Smooth muscle cell (in vitro differentiated cells): ENCODE measurements at regions not wholly inside any gene's neighbourhood (a gene's known extent, or its start where the extent isn't known, plus 50 kb on each side); places are given as distances from the start of the nearest gene placed in this dataset.
"Not testable (repeated sequence)": the region's sequence is repeated elsewhere in the genome, so short reads cannot be mapped to it uniquely, and the experiment has no call there.

ENCODE experiments used
- DNase-seq: peaks from one replicate; lab custom pipeline; 2025; ENCODE audit not compliant: unreplicated experiment; lab: John Stamatoyannopoulos, UW
- H2AFZ ChIP-seq: fragments of 200-600 bp; sonication (generic); 2 replicates; pipeline ENCODE4 v1.6.0; 2016; ENCODE audit warnings: antibody characterized with exemption, low read depth, mild to moderate bottlenecking
- H3F3A ChIP-seq: fragments of 200-600 bp; sonication (generic); 2 replicates; pipeline ENCODE4 v1.6.0; 2017; ENCODE audit warnings: antibody characterized with exemption, low read depth
- H3K27ac ChIP-seq: fragments of 200-600 bp; sonication (generic); 2 replicates; pipeline ENCODE4 v1.5.1; 2016; ENCODE audit warnings: low read depth, mild to moderate bottlenecking
- H3K27me3 ChIP-seq: fragments of 200-600 bp; sonication (generic); 2 replicates; pipeline ENCODE4 v1.6.1; 2016; ENCODE audit warnings: low read depth, mild to moderate bottlenecking
- H3K36me3 ChIP-seq: fragments of 200-600 bp; sonication (generic); 2 replicates; pipeline ENCODE4 v1.5.1; 2016; ENCODE audit warnings: low read depth
- H3K4me1 ChIP-seq: fragments of 200-600 bp; sonication (generic); 2 replicates; pipeline ENCODE4 v1.5.1; 2016; ENCODE audit warnings: low read depth
- H3K4me2 ChIP-seq: fragments of 200-600 bp; sonication (generic); 2 replicates; pipeline ENCODE4 v1.6.0; 2016; ENCODE audit warnings: mild to moderate bottlenecking
- H3K4me3 ChIP-seq: fragments of 200-600 bp; sonication (generic); 2 replicates; pipeline ENCODE4 v1.5.1; 2016; ENCODE audit warnings: mild to moderate bottlenecking
- H3K79me2 ChIP-seq: fragments of 200-600 bp; sonication (generic); 2 replicates; pipeline ENCODE4 v1.6.0; 2016; ENCODE audit warnings: low read depth, mild to moderate bottlenecking
- H3K9ac ChIP-seq: fragments of 200-600 bp; sonication (generic); 2 replicates; pipeline ENCODE4 v1.6.0; 2016; ENCODE audit warnings: low read depth
- H3K9me3 ChIP-seq: fragments of 200-600 bp; sonication (generic); replicated peaks from 2 replicates; pipeline ENCODE4 v1.5.1; 2016; ENCODE audit warnings: low read depth
- H4K20me1 ChIP-seq: fragments of 200-600 bp; sonication (generic); 2 replicates; pipeline ENCODE4 v1.6.0; 2016; ENCODE audit warnings: low read depth
- WGBS: methylation state at CpG from one replicate; pipeline ENCODE4 v1.1.7; 2016; ENCODE audit warnings: low lambda C conversion rate; 5-methylcytosine and 5-hydroxymethylcytosine counted together
- TF ChIP-seq, protein P1 (sequence below): fragments of 200-600 bp; sonication (generic); IDR thresholded peaks from 2 replicates; pipeline ENCODE4 v1.5.1; 2017; ENCODE audit warnings: borderline replicate concordance, mild to moderate bottlenecking, antibody characterized with exemption; ENCODE audit not compliant: insufficient read depth, poor library complexity, severe bottlenecking

DNA sequence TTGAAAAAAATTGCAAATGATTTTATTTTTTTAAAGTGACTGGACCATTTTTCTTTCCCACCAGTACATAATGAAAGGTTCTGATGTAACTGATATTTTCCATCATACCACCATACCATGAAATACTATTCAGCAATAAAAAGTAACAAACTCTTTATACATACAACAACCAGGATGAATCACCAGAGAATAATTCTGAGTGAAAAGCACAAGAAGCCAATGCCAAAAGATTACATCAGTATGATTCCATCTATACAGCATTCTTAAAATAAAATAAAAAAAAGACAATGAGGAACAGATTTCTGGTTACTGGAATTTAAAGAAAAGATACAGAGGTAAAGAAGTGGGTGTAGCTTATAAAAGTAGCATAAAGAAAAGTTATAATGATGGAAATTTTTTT, 423.7 kb upstream of the ST8SIA4 start:
- no peaks in the 10 kb centered on the region for H3F3A ChIP-seq
- H3K36me3 ChIP-seq = no peaks in the 10 kb centered on the region
- no peaks in the 10 kb centered on the region for H3K79me2 ChIP-seq
- TF ChIP-seq, protein P1, sequence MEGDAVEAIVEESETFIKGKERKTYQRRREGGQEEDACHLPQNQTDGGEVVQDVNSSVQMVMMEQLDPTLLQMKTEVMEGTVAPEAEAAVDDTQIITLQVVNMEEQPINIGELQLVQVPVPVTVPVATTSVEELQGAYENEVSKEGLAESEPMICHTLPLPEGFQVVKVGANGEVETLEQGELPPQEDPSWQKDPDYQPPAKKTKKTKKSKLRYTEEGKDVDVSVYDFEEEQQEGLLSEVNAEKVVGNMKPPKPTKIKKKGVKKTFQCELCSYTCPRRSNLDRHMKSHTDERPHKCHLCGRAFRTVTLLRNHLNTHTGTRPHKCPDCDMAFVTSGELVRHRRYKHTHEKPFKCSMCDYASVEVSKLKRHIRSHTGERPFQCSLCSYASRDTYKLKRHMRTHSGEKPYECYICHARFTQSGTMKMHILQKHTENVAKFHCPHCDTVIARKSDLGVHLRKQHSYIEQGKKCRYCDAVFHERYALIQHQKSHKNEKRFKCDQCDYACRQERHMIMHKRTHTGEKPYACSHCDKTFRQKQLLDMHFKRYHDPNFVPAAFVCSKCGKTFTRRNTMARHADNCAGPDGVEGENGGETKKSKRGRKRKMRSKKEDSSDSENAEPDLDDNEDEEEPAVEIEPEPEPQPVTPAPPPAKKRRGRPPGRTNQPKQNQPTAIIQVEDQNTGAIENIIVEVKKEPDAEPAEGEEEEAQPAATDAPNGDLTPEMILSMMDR = no peak
- no peaks in the 10 kb centered on the region for H3K4me1 ChIP-seq
- no peak overlapping the region for H3K4me3 ChIP-seq
- no peaks in the 10 kb centered on the region for H4K20me1 ChIP-seq
- H3K27me3 ChIP-seq = no peaks in the 10 kb centered on the region
- H3K27ac ChIP-seq = no peak overlapping the region
- no peak overlapping the region for H3K4me2 ChIP-seq
- no peak overlapping the region for H2AFZ ChIP-seq
- no peak for DNase-seq
- no peaks in the 10 kb centered on the region for H3K9me3 ChIP-seq
- H3K9ac ChIP-seq = no peak overlapping the region

DNA sequence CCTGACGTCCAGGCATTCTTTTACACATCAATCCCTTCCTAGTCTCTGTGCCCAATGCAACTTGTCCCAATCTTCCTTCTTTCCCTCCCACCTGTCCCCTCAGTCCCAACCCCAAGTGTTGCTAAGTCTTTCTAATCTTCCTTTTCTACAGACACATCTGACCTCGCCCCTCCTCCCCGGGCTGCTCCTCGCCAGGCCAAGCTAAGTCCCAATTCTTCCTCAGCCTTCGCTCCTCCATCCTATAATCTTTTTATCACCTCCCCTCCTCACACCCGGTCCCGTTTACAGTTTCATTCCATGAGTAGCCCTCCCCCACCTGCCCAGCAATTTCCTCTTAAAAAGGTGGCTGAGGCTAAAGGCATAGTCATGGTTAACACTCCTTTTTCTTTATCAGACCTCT, 413.3 kb upstream of the ST8SIA4 start:
- H3K27ac ChIP-seq, DNase-seq, H3K9ac ChIP-seq, H3K4me2 ChIP-seq, H3K36me3 ChIP-seq, H3K27me3 ChIP-seq, H3K4me3 ChIP-seq, H3K4me1 ChIP-seq, H3K9me3 ChIP-seq, H4K20me1 ChIP-seq, H3K79me2 ChIP-seq, H2AFZ ChIP-seq, H3F3A ChIP-seq: not testable (repeated sequence)
- 79% methylated on average over 7 of the region's 7 CpGs for WGBS

DNA sequence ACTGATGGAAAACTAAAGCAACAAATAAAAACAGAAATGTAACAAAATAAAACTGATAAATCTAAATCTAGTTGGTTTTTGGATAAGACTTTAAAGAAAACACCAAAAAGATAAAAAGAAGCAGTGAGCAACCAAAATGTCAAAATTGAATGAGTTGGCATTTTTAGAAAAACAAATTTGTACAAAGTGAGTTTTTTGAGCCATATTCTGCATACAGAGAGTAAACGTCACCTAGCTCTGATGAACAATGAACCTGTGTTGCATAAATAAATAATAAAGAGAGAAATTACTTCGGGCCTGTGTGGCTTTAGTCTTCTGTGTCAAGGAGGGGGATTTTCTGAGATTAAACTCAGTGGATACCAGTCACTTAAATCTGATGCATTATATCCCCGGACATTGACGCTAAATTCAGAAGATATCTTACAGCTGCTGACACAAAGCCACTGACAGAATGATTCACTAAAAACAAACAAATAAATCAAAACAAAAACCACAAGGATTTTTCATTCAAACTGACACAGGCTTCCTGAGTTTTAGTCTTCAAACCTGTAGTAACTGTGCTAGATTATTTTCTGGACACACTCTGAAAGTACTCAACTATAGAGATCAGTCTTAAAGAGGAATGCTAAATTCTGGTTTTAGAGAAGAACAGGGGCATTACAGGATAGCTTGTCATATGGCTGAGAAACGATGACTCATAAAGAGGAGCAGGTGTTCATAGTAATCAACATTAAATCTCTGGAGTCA, 403.5 kb upstream of the ST8SIA4 start:
- Histone ChIP-seq H3K27ac (no peak overlapping the region), H4K20me1 (no peaks in the 10 kb centered on the region), H3K9me3 (no peaks in the 10 kb centered on the region), H3K4me3 (no peak overlapping the region), H3K36me3 (no peaks in the 10 kb centered on the region), H3K79me2 (no peaks in the 10 kb centered on the region), H3K4me1 (no peaks in the 10 kb centered on the region), H3K9ac (no peak overlapping the region), H3F3A (no peaks in the 10 kb centered on the region), H3K27me3 (no peaks in the 10 kb centered on the region), H3K4me2 (no peak overlapping the region), H2AFZ (no peak overlapping the region)
- 72% methylated on average over 5 of the region's 5 CpGs for WGBS
- TF ChIP-seq, protein P1 = no peak
- DNase-seq = no peak

DNA sequence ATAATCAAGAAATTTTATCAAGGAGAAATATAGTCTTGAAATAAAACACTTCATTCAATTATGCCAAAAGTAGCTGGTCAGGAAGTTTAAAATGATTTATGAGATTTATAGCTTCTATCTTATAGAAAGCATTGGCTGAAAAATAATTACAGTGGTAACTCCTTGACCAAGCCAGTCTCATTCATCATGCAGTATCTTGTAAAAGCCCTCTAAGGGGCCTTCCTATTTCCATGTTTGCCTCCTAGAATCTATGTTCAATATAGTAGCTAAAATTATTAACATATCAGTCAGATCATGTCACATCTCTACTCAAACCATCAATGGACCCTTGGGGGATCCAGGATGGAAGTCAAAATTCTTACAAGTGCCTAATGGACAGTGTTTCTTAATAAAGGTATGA, 393.4 kb upstream of the ST8SIA4 start:
- Histone ChIP-seq H3K4me3 (no peak overlapping the region), H3K4me1 (no peaks in the 10 kb centered on the region), H3K27me3 (no peaks in the 10 kb centered on the region), H3K27ac (no peak overlapping the region), H3K9ac (no peak overlapping the region), H2AFZ (no peak overlapping the region), H3F3A (no peaks in the 10 kb centered on the region), H3K36me3 (no peaks in the 10 kb centered on the region), H3K79me2 (no peaks in the 10 kb centered on the region), H3K4me2 (no peak overlapping the region), H4K20me1 (no peaks in the 10 kb centered on the region), H3K9me3 (no peaks in the 10 kb centered on the region)
- no peak for DNase-seq
- TF ChIP-seq, protein P1 = no peak
